HCT116 (cell line): ENCODE measurements at regions not wholly inside any gene's neighbourhood (a gene's known extent, or its start where the extent isn't known, plus 50 kb on each side); places are given as distances from the start of the nearest gene placed in this dataset.

Experiments used
- EZH2 ChIP-seq: fragments of 200-600 bp; sonication (generic); IDR thresholded peaks from 2 replicates; pipeline ENCODE4 v1.6.1; 2017; ENCODE audit warnings: antibody characterized with exemption, mixed run types
- TF ChIP-seq, protein P1 (sequence below), 3 experiments: fragments of 200-600 bp in 1 of 3; sonication (generic) in 1 of 3; IDR thresholded peaks in 2 of 3; conservative IDR thresholded peaks in 1 of 3; 2 replicates each; pipeline ENCODE4 v1.5.1; 2012 to 2017; ENCODE audit warnings: low read depth in 2 of 3, low read length in 2 of 3, antibody characterized with exemption in 1 of 3, borderline replicate concordance in 1 of 3, control low read depth in 1 of 3, mild to moderate bottlenecking in 1 of 3, mixed read lengths in 1 of 3, mixed run types in 1 of 3, moderate library complexity in 1 of 3; ENCODE audit not compliant: insufficient read depth in 1 of 3

DNA sequence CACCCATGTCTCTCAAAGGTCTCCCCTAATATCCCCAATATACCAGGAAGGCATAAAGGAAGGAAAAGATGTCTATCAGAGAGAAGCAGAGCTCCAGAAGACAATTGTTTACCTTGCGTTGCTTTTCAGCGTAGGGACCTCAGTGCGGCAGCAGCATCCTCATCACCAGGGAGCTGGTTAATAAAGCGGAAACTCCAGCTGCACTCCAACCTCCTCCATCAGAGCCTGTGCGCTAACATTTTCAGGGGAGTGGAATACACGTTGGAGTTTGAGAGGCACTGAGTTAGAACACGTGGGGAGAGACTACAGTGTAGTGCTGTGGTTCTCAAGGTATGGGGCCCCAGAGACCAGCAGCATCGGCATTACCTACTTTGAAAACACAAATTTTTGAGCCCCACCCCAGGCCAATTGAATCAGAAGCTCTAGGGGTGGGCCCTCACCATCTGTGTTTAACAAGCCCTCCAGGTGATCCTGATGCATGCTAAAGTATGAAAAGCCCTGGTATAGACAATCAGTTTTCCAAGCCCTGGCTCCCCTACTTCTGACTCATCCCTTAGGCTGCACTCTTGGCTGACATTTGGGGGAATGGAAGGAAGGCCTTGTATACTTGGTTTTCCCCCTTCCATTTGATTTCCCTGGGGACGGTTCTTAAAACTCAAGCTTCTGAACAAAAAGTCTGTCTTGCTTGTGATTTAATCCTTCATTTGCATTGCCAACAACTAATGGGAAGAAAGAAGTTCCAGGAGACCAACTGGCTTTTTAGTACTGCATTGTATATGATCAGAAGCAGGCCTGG lies 419.0 kb upstream of the CCDC196 start:
- TF ChIP-seq, protein P1, sequence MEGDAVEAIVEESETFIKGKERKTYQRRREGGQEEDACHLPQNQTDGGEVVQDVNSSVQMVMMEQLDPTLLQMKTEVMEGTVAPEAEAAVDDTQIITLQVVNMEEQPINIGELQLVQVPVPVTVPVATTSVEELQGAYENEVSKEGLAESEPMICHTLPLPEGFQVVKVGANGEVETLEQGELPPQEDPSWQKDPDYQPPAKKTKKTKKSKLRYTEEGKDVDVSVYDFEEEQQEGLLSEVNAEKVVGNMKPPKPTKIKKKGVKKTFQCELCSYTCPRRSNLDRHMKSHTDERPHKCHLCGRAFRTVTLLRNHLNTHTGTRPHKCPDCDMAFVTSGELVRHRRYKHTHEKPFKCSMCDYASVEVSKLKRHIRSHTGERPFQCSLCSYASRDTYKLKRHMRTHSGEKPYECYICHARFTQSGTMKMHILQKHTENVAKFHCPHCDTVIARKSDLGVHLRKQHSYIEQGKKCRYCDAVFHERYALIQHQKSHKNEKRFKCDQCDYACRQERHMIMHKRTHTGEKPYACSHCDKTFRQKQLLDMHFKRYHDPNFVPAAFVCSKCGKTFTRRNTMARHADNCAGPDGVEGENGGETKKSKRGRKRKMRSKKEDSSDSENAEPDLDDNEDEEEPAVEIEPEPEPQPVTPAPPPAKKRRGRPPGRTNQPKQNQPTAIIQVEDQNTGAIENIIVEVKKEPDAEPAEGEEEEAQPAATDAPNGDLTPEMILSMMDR (IDR thresholded peaks at IDR 0.05 in 2 of 3, conservative IDR thresholded peaks at IDR 0.05 in 1 of 3; ENCODE audit: borderline replicate concordance in 1 of 3, insufficient read depth in 1 of 3, low read depth in 2 of 3, low read length in 2 of 3) = no peak
- no peak for TF ChIP-seq EZH2
